ENCODE measurements at regions not wholly inside any gene's neighbourhood (a gene's known extent, or its start where the extent isn't known, plus 50 kb on each side); places are given as distances from the start of the nearest gene placed in this dataset.

DNA sequence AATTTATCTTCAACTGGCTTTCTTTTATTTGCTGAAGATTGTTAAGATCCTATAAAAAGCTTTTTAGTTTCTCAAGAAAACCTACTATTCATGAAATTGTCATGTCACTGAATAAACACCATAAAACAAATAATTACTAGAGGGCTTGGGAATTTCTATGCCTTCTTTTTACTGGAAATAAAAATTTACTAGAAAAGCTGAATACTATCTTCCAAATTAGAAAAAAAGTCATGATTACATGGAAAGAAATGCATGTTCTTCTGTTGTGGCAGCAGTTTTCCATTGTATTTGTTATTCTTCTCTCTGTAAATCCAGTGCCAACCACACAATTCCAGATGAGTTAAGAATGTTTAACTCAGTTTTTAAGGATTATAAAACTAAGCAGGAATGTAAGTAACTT is 153.8 kb downstream of the RAP2B start:
- TF ChIP-seq, protein P1, sequence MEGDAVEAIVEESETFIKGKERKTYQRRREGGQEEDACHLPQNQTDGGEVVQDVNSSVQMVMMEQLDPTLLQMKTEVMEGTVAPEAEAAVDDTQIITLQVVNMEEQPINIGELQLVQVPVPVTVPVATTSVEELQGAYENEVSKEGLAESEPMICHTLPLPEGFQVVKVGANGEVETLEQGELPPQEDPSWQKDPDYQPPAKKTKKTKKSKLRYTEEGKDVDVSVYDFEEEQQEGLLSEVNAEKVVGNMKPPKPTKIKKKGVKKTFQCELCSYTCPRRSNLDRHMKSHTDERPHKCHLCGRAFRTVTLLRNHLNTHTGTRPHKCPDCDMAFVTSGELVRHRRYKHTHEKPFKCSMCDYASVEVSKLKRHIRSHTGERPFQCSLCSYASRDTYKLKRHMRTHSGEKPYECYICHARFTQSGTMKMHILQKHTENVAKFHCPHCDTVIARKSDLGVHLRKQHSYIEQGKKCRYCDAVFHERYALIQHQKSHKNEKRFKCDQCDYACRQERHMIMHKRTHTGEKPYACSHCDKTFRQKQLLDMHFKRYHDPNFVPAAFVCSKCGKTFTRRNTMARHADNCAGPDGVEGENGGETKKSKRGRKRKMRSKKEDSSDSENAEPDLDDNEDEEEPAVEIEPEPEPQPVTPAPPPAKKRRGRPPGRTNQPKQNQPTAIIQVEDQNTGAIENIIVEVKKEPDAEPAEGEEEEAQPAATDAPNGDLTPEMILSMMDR (IDR thresholded peaks at IDR 0.05; ENCODE audit: low read depth, low read length, poor library complexity, severe bottlenecking) = no peak
- no peak for TF ChIP-seq EZH2phosphoT487 (IDR thresholded peaks at IDR 0.05; ENCODE audit: borderline replicate concordance, low read length)
